Kidney (tissue), 13 donors: ENCODE measurements at regions not wholly inside any gene's neighbourhood (a gene's known extent, or its start where the extent isn't known, plus 50 kb on each side); places are given as distances from the start of the nearest gene placed in this dataset.

Source experiments
- DNase-seq, 5 donors: peaks; one replicate each; pipeline ENCODE4 v3.0.0-alpha.2; 2013 to 2020
- FAIRE-seq: peaks from 2 replicates; lab custom pipeline; 2012; peaks lifted over from hg19 to GRCh38; lab: Jason Lieb, UNC
- H3K27ac ChIP-seq, 2 donors: one replicate each; pipeline ENCODE4 v1.7.0; 2013; ENCODE audit warnings: low read depth in 2 of 2, low read length in 2 of 2, inconsistent platforms in 1 of 2
- H3K27me3 ChIP-seq: one replicate; pipeline ENCODE4 v1.7.1; 2013; ENCODE audit warnings: low read length, inconsistent platforms; ENCODE audit not compliant: control insufficient read depth, insufficient read depth
- H3K36me3 ChIP-seq, 3 donors: one replicate each; pipeline versions ENCODE4 v1.7.0 to v1.7.1; 2013; ENCODE audit warnings: low read length in 3 of 3, control low read depth in 1 of 3, inconsistent platforms in 1 of 3; ENCODE audit not compliant: insufficient read depth in 3 of 3, control insufficient read depth in 2 of 3
- H3K4me1 ChIP-seq, 3 donors: one replicate each; pipeline versions ENCODE4 v1.7.0 to v1.7.1; 2013; ENCODE audit warnings: low read length in 3 of 3, inconsistent platforms in 1 of 3, low read depth in 1 of 3; ENCODE audit not compliant: control insufficient read depth in 2 of 3, insufficient read depth in 2 of 3
- H3K4me3 ChIP-seq, 3 donors: one replicate each; pipeline versions ENCODE4 v1.7.0 to v1.8.1; 2013; ENCODE audit warnings: low read length in 3 of 3, control low read depth in 1 of 3, inconsistent platforms in 1 of 3
- H3K9ac ChIP-seq, 3 donors: one replicate each; pipeline versions ENCODE4 v1.7.0 to v1.7.1; 2013; ENCODE audit warnings: low read length in 3 of 3, control low read depth in 1 of 3, inconsistent platforms in 1 of 3
- H3K9me3 ChIP-seq, 3 donors: one replicate each; pipeline versions ENCODE4 v1.7.0 to v1.7.1; 2013; ENCODE audit warnings: low read length in 3 of 3, control low read depth in 1 of 3, inconsistent platforms in 1 of 3; ENCODE audit not compliant: control insufficient read depth in 2 of 3, insufficient read depth in 1 of 3
- CTCF ChIP-seq: IDR thresholded peaks from 3 replicates; pipeline ENCODE4 v1.5.1; 2012; ENCODE audit warnings: mild to moderate bottlenecking, moderate library complexity, borderline replicate concordance; ENCODE audit not compliant: insufficient read depth; ENCODE audit errors: extremely low read depth
- intact Hi-C: fragments of 100-400 bp; cut with DNase I; formaldehyde crosslinking; loops from one replicate; pipeline ENCODE4 v1.11.1; 2022
- donor health status: control.
- donor health status: control.
- donor health status: control.
- donor health status: control.
- donor health status: control.
- donor health status: DM: yes; HTN: yes; CAD: no.
- donor health status: Normal renal cell carcinoma (clear cell type).

- TF ChIP-seq CTCF, result no peak
- no peak for FAIRE-seq
- intact Hi-C loops, result no loop called here
Measured at GRCh38 chr3:162302983-162303624, 806.5 kb downstream of the OTOL1 start.

GRCh38 chr3:162317046-162317445 is 820.4 kb downstream of the OTOL1 start:
- H3K36me3 ChIP-seq, result no peaks in the 10 kb centered on the region
- no peak overlapping the region for H3K4me3 ChIP-seq
- peaks cover 0 to 5% (median 0%) of the 10 kb centered on the region in 3 donors for H3K9me3 ChIP-seq
- no peak for FAIRE-seq
- no peaks in the 10 kb centered on the region for H3K27me3 ChIP-seq
- TF ChIP-seq CTCF, result no peak
- DNase-seq, result no peak
- no peaks in the 10 kb centered on the region for H3K4me1 ChIP-seq
- H3K9ac ChIP-seq, result no peak overlapping the region
- H3K27ac ChIP-seq, result no peak overlapping the region
- intact Hi-C loops, result no loop called here

More at GRCh38 chr3:162302983-162303624, 806.5 kb downstream of the OTOL1 start:
- no peaks in the 10 kb centered on the region for H3K36me3 ChIP-seq
- no peak overlapping the region for H3K9ac ChIP-seq
- no peaks in the 10 kb centered on the region for H3K27me3 ChIP-seq
- DNase-seq, result no peak
- no peak overlapping the region for H3K4me3 ChIP-seq
- no peaks in the 10 kb centered on the region for H3K4me1 ChIP-seq
- no peak overlapping the region for H3K27ac ChIP-seq
- H3K9me3 ChIP-seq, result no peaks in the 10 kb centered on the region

GRCh38 chr3:162328649-162329048 is 832.0 kb downstream of the OTOL1 start:
- H3K36me3 ChIP-seq, result no peaks in the 10 kb centered on the region
- peak; percentile 37 for FAIRE-seq
- H3K27ac ChIP-seq, result no peak overlapping the region
- H3K9me3 ChIP-seq, result no peaks in the 10 kb centered on the region
- H3K4me3 ChIP-seq, result no peak overlapping the region
- no peak for DNase-seq
- no peak for TF ChIP-seq CTCF
- no peaks in the 10 kb centered on the region for H3K4me1 ChIP-seq
- H3K9ac ChIP-seq, result no peak overlapping the region
- intact Hi-C loops, result no loop called here
- no peaks in the 10 kb centered on the region for H3K27me3 ChIP-seq

GRCh38 chr3:162329514-162329913 is 832.9 kb downstream of the OTOL1 start:
- DNase-seq, result no peak
- Histone ChIP-seq H3K9me3 (no peaks in the 10 kb centered on the region), H3K36me3 (no peaks in the 10 kb centered on the region), H3K4me3 (no peak overlapping the region), H3K4me1 (no peaks in the 10 kb centered on the region), H3K27me3 (no peaks in the 10 kb centered on the region), H3K27ac (no peak overlapping the region), H3K9ac (no peak overlapping the region)
- intact Hi-C loops, result no loop called here
- FAIRE-seq, result no peak
- no peak for TF ChIP-seq CTCF
